ENCODE measurements at regions not wholly inside any gene's neighbourhood (a gene's known extent, or its start where the extent isn't known, plus 50 kb on each side); places are given as distances from the start of the nearest gene placed in this dataset.

- Histone ChIP-seq H3K36me3 (replicated peaks; ENCODE audit: insufficient read depth, low read length) (no peaks in the 10 kb centered on the region), H3F3A (ENCODE audit: insufficient read depth, low read length) (no peaks in the 10 kb centered on the region), H3K9ac (ENCODE audit: low read length) (no peak overlapping the region), H3K4me3 (ENCODE audit: low read length) (no peak overlapping the region), H3K4me2 (ENCODE audit: low read depth, low read length) (no peak overlapping the region), H3K9me3 (replicated peaks; ENCODE audit: insufficient read depth, low read length) (no peaks in the 10 kb centered on the region), H3K4me1 (ENCODE audit: low read length) (no peaks in the 10 kb centered on the region), H3K79me2 (ENCODE audit: low read length) (no peaks in the 10 kb centered on the region), H3K27ac (ENCODE audit: low read length) (no peak overlapping the region), H4K20me1 (ENCODE audit: insufficient read depth, low read length) (no peaks in the 10 kb centered on the region), H3K27me3 (replicated peaks; ENCODE audit: insufficient read depth, low read length) (no peaks in the 10 kb centered on the region), H2AFZ (ENCODE audit: low read length) (no peak overlapping the region), H3K9me2 (replicated peaks; ENCODE audit: insufficient read depth, low read length) (no peaks in the 10 kb centered on the region)
- DNase-seq, result no peak
- no peak for TF ChIP-seq EZH2 (optimal IDR thresholded peaks at IDR 0.05; ENCODE audit: low read depth, low read length)
- TF ChIP-seq CTCF (IDR thresholded peaks at IDR 0.05; ENCODE audit: low read length), result no peak
- TF ChIP-seq EZH2phosphoT487 (IDR thresholded peaks at IDR 0.05; ENCODE audit: low read length), result no peak
Observed at GRCh38 chr4:71841336-71841735, 57.5 kb upstream of the GC start.

GRCh38 chr4:71847300-71847699 lies 63.4 kb upstream of the GC start:
- H3K4me1 ChIP-seq (ENCODE audit: low read length), result no peaks in the 10 kb centered on the region
- no peak overlapping the region for H3K4me2 ChIP-seq (ENCODE audit: low read depth, low read length)
- H4K20me1 ChIP-seq (ENCODE audit: insufficient read depth, low read length), result no peaks in the 10 kb centered on the region
- H2AFZ ChIP-seq (ENCODE audit: low read length), result no peak overlapping the region
- no peaks in the 10 kb centered on the region for H3K9me2 ChIP-seq (replicated peaks; ENCODE audit: insufficient read depth, low read length)
- no peak overlapping the region for H3K4me3 ChIP-seq (ENCODE audit: low read length)
- no peak for DNase-seq
- H3K27me3 ChIP-seq (replicated peaks; ENCODE audit: insufficient read depth, low read length), result no peaks in the 10 kb centered on the region
- TF ChIP-seq EZH2phosphoT487 (IDR thresholded peaks at IDR 0.05; ENCODE audit: low read length), result no peak
- no peak for TF ChIP-seq EZH2 (optimal IDR thresholded peaks at IDR 0.05; ENCODE audit: low read depth, low read length)
- no peak for TF ChIP-seq CTCF (IDR thresholded peaks at IDR 0.05; ENCODE audit: low read length)
- no peaks in the 10 kb centered on the region for H3F3A ChIP-seq (ENCODE audit: insufficient read depth, low read length)
- no peaks in the 10 kb centered on the region for H3K79me2 ChIP-seq (ENCODE audit: low read length)
- no peaks in the 10 kb centered on the region for H3K36me3 ChIP-seq (replicated peaks; ENCODE audit: insufficient read depth, low read length)
- H3K27ac ChIP-seq (ENCODE audit: low read length), result no peak overlapping the region
- H3K9ac ChIP-seq (ENCODE audit: low read length), result no peak overlapping the region
- no peaks in the 10 kb centered on the region for H3K9me3 ChIP-seq (replicated peaks; ENCODE audit: insufficient read depth, low read length)

- no peaks in the 10 kb centered on the region for H4K20me1 ChIP-seq (ENCODE audit: insufficient read depth, low read length)
- H3K4me3 ChIP-seq (ENCODE audit: low read length), result no peak overlapping the region
- DNase-seq, result no peak
- H3K79me2 ChIP-seq (ENCODE audit: low read length), result no peaks in the 10 kb centered on the region
- H3F3A ChIP-seq (ENCODE audit: insufficient read depth, low read length), result no peaks in the 10 kb centered on the region
- no peaks in the 10 kb centered on the region for H3K9me2 ChIP-seq (replicated peaks; ENCODE audit: insufficient read depth, low read length)
- no peak overlapping the region for H3K27ac ChIP-seq (ENCODE audit: low read length)
- no peak overlapping the region for H3K9ac ChIP-seq (ENCODE audit: low read length)
- no peak overlapping the region for H2AFZ ChIP-seq (ENCODE audit: low read length)
- H3K4me1 ChIP-seq (ENCODE audit: low read length), result no peaks in the 10 kb centered on the region
- no peak for TF ChIP-seq CTCF (IDR thresholded peaks at IDR 0.05; ENCODE audit: low read length)
- no peak for TF ChIP-seq EZH2 (optimal IDR thresholded peaks at IDR 0.05; ENCODE audit: low read depth, low read length)
- TF ChIP-seq EZH2phosphoT487 (IDR thresholded peaks at IDR 0.05; ENCODE audit: low read length), result no peak
- no peaks in the 10 kb centered on the region for H3K9me3 ChIP-seq (replicated peaks; ENCODE audit: insufficient read depth, low read length)
- H3K36me3 ChIP-seq (replicated peaks; ENCODE audit: insufficient read depth, low read length), result no peaks in the 10 kb centered on the region
- H3K27me3 ChIP-seq (replicated peaks; ENCODE audit: insufficient read depth, low read length), result no peaks in the 10 kb centered on the region
- H3K4me2 ChIP-seq (ENCODE audit: low read depth, low read length), result no peak overlapping the region
Observed at GRCh38 chr4:71855944-71856343, 72.1 kb upstream of the GC start.
